ENCODE measurements at regions not wholly inside any gene's neighbourhood (a gene's known extent, or its start where the extent isn't known, plus 50 kb on each side); places are given as distances from the start of the nearest gene placed in this dataset.

GRCh38 chr10:120075349-120075748, 182.8 kb downstream of the SEC23IP start:
- WGBS (ENCODE audit: low lambda C conversion rate): 48% methylated on average over 5 of the region's 5 CpGs
- Histone ChIP-seq H3K27ac (ENCODE audit: low read depth in 2 of 2, low read length in 1 of 2) (no peak overlapping the region), H3K9ac (no peak overlapping the region), H3K27me3 (ENCODE audit: insufficient read depth) (no peaks in the 10 kb centered on the region), H3K4me2 (no peak overlapping the region), H3K9me3 (no peaks in the 10 kb centered on the region), H3K9me2 (no peaks in the 10 kb centered on the region), H4K20me1 (ENCODE audit: insufficient read depth) (no peaks in the 10 kb centered on the region), H3F3A (replicated peaks; ENCODE audit: insufficient read depth) (no peaks in the 10 kb centered on the region), H3K36me3 (replicated peaks in 1 of 2; ENCODE audit: control insufficient read depth in 1 of 2, insufficient read depth in 2 of 2, low read length in 1 of 2) (no peaks in the 10 kb centered on the region), H3K4me3 (ENCODE audit: low read depth in 2 of 2, low read length in 1 of 2) (no peak overlapping the region), H3K4me1 (ENCODE audit: control insufficient read depth in 1 of 2, insufficient read depth in 2 of 2, low read depth in 1 of 2, low read length in 1 of 2) (peaks cover 0 to 6% of the 10 kb centered on the region in 2 experiments; a peak in 1 of 4 replicates), H3K79me2 (ENCODE audit: insufficient read depth) (no peaks in the 10 kb centered on the region), H2AFZ (ENCODE audit: low read depth) (no peak overlapping the region)
- ChIA-PET CTCF (interaction anchor here (1.3 kb wide), 1 partner anchor 83 kb away, joined by 3 read pairs; no protein-coding TSS in a partner anchor), POLR2A (no interaction called here)
- TF ChIP-seq SIN3A (IDR thresholded peaks at IDR 0.05; ENCODE audit: borderline replicate concordance, low read depth, low read length) (no peak), RCOR1 (IDR thresholded peaks at IDR 0.05; ENCODE audit: low read length) (no peak), TAF1 (IDR thresholded peaks at IDR 0.05; ENCODE audit: borderline replicate concordance, low read depth, low read length) (no peak), GABPA (IDR thresholded peaks at IDR 0.05; ENCODE audit: low read depth) (no peak), NRF1 (IDR thresholded peaks at IDR 0.05; ENCODE audit: low read depth, low read length) (no peak), MEF2A (IDR thresholded peaks at IDR 0.05; ENCODE audit: borderline replicate concordance, low read depth) (no peak), EP300 (IDR thresholded peaks at IDR 0.05; ENCODE audit: borderline replicate concordance in 1 of 2, low read depth in 1 of 2, low read length in 1 of 2) (no peak), ZBTB33 (IDR thresholded peaks at IDR 0.05; ENCODE audit: borderline replicate concordance, low read depth) (no peak), USF2 (IDR thresholded peaks at IDR 0.05; ENCODE audit: borderline replicate concordance, low read depth, low read length) (no peak), ELF1 (IDR thresholded peaks at IDR 0.05) (no peak), CHD2 (IDR thresholded peaks at IDR 0.05; ENCODE audit: low read length, partially characterized antibody) (no peak), USF1 (IDR thresholded peaks at IDR 0.05; ENCODE audit: borderline replicate concordance, low read depth) (no peak), TEAD4 (IDR thresholded peaks at IDR 0.05; ENCODE audit: borderline replicate concordance, insufficient read depth) (no peak), RFX5 (IDR thresholded peaks at IDR 0.05; ENCODE audit: low read length) (no peak), FOXJ3 (CRISPR knock-in tag; IDR thresholded peaks at IDR 0.05) (no peak), EZH2phosphoT487 (IDR thresholded peaks at IDR 0.05; ENCODE audit: borderline replicate concordance, low read depth) (no peak), GATA2 (CRISPR knock-in tag; IDR thresholded peaks at IDR 0.05) (no peak)
- TF ChIP-seq, protein P1, sequence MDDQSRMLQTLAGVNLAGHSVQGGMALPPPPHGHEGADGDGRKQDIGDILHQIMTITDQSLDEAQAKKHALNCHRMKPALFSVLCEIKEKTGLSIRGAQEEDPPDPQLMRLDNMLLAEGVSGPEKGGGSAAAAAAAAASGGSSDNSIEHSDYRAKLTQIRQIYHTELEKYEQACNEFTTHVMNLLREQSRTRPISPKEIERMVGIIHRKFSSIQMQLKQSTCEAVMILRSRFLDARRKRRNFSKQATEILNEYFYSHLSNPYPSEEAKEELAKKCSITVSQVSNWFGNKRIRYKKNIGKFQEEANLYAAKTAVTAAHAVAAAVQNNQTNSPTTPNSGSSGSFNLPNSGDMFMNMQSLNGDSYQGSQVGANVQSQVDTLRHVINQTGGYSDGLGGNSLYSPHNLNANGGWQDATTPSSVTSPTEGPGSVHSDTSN (IDR thresholded peaks at IDR 0.05): no peak
- TF ChIP-seq, protein P2, sequence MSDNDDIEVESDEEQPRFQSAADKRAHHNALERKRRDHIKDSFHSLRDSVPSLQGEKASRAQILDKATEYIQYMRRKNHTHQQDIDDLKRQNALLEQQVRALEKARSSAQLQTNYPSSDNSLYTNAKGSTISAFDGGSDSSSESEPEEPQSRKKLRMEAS (IDR thresholded peaks at IDR 0.05; ENCODE audit: low read depth): no peak
- TF ChIP-seq, protein P3, sequence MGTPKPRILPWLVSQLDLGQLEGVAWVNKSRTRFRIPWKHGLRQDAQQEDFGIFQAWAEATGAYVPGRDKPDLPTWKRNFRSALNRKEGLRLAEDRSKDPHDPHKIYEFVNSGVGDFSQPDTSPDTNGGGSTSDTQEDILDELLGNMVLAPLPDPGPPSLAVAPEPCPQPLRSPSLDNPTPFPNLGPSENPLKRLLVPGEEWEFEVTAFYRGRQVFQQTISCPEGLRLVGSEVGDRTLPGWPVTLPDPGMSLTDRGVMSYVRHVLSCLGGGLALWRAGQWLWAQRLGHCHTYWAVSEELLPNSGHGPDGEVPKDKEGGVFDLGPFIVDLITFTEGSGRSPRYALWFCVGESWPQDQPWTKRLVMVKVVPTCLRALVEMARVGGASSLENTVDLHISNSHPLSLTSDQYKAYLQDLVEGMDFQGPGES (IDR thresholded peaks at IDR 0.05; ENCODE audit: low read depth, low read length): no peak
- no peak for DNase-seq
